GM08714 (cell line): ENCODE measurements at regions not wholly inside any gene's neighbourhood (a gene's known extent, or its start where the extent isn't known, plus 50 kb on each side); places are given as distances from the start of the nearest gene placed in this dataset.

ENCODE experiments used
- H3K4me3 ChIP-seq: fragments of 200-500 bp; sonication (Bioruptor generic); 2 replicates; pipeline ENCODE4 v1.5.1; 2014; ENCODE audit warnings: mild to moderate bottlenecking, low read length, inconsistent platforms
- ZNF274 ChIP-seq: IDR thresholded peaks from 2 replicates; pipeline ENCODE4 v1.6.1; 2012; ENCODE audit warnings: mild to moderate bottlenecking, low read depth, low read length

DNA sequence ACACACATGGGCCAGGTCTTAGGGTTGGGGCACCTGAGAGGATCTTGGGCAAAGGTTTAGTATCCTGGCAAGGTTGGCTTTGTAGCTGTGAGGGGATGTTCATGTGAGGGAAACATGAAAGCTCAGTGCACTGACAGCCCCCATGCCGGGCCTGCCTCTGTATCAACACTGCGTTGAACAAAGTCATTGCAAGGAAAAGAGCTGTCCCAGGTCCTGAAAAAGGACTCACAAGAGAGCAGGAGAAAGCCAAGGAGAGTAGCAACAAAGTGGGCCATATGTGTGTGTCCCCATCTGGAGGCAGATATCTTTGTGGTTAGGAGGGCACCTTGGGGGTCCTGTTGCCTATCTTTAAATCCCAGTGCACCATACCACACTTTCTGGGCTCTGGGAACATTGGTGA is 237.8 kb upstream of the THSD7B start:
- no peak for TF ChIP-seq ZNF274

DNA sequence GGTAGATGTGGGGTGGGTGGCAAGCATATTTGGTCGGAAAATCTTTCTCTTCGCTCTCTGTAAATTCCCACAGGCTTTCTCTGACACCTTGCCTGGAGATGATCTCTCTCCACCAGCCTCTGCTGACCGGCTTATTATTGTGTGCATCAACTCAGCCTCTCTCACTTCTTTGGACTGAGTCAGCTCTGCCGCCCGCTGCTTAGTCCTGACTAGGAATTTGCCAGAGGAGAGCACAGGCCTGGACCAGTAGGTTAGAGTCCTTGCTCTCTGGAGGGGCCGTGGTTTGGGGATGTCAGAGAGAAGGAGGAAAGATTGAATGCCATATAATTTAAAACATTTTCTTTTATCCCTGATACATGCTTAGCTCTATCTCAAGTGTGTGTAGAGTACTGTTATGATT is 242.6 kb upstream of the THSD7B start:
- no peak overlapping the region for H3K4me3 ChIP-seq
- no peak for TF ChIP-seq ZNF274

More for the DNA sequence above, 237.8 kb upstream of the THSD7B start:
- no peak overlapping the region for H3K4me3 ChIP-seq

DNA sequence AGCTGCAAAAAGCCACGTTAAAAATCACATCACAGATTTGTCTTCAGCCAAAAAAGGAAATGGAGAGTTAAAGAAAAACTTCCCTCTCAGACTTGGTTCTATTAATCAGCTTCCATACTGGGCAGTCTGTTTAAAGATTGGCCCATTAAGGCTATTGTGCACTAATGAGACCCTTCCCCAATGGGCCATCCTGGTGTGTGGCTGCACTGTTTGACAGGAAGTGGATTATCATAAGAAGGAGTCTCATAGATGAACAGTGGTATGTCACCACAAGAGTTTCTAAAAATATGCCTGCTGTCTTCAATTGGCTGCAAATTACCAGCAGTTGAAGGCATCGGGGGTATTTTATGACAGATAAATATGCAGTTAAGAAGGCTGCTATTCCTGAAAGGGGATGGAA is 247.6 kb upstream of the THSD7B start:
- H3K4me3 ChIP-seq, result no peak overlapping the region
- TF ChIP-seq ZNF274, result no peak

DNA sequence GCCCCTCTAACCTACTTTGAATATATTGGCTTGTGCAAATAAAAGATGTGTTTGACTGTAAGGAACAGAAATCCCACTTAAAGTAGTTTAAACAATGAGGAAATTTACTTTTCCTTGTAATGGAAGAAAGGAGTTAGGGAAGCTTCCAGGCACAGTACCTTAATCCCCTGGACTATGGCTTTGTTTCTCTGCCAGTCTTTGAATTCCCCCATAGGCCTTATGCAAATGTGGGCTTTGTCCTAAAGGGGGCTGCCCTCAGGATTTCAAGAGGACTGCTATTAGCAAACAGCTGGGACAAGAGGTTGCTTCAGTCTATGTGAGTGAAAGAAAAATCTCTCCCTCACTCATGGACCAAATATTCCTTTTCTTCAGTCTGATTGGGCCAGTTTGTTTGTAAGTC is 255.1 kb upstream of the THSD7B start:
- no peak for TF ChIP-seq ZNF274
- no peak overlapping the region for H3K4me3 ChIP-seq

GRCh38 chr2:136505462-136505861 is 259.9 kb upstream of the THSD7B start:
- no peak overlapping the region for H3K4me3 ChIP-seq
- TF ChIP-seq ZNF274, result no peak

DNA sequence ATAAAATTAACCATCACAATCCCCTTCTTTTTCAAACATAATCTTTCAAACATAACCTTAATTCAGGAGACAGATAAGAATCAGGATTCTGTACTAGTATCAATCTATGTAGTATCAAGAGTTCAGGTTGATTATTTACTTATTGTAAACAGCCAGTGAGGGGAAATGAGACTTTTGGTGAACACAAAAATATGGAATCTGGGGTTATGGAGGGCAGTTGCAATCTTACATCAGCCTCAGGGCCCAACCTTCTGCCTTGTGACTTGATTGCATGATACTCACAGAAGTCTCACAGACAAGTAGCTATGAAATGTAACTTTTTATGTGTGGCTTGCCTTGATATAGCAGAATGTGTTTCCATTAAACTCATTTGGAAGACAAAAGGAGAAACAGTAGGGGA is 262.7 kb upstream of the THSD7B start:
- H3K4me3 ChIP-seq, result no peak overlapping the region
- TF ChIP-seq ZNF274, result no peak

DNA sequence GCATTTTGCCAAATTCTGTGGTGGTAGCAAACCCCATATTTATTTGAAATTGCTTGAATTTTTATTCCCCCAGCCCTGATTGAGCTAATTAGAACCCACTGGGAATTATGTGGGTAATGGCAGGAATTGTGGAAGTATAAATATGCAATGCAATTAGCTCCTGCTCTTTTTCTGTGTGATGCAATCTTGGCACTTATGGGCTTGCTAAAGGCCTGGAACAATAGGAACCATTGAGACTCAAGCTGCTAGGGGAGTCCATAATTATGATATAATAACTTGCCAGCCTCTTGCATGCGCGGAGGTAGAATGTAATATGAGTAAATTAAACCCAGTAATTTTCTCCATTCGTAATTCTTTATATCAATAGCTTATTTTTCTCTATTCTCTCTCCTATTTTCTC is 267.6 kb upstream of the THSD7B start:
- no peak overlapping the region for H3K4me3 ChIP-seq
- no peak for TF ChIP-seq ZNF274

DNA sequence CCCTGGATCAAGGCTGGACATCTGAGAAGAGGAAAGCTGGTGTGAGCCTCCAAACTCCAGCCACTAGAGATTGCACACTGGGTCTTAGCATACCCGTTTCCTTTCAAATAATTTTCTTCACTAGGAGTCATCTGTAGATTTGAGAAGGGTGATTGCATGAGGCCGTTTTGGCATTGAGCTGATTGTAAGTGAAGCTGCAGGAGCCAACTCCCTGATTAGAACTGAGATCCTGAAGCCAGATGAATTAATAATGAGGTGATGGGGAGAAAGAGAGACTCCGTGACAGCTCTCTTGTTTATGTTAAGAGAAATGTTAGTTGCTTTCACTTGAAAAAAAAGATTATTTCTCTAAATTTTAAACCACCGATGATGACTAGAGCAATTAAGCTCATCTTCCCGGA is 268.4 kb upstream of the THSD7B start:
- no peak for TF ChIP-seq ZNF274
- no peak overlapping the region for H3K4me3 ChIP-seq

DNA sequence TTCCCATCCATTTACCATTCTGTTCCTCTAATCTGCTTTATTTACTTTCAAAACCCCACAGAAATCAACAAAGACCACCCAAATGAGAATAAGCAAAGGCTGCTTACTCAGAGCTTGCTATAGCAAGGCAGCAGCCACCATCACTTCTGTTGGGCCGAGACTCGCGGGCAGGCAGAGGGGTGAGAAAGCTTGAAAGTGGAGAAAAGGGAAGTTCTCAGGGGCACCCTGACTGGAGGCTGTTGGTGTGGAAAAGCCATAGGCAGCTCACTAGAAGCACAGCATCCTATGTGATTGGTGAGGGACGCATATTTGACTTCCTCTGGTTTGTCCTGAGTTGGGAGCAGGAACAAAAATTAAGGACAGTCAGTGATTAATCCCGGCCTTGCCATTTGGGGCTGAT is 269.7 kb upstream of the THSD7B start:
- no peak for TF ChIP-seq ZNF274
- no peak overlapping the region for H3K4me3 ChIP-seq

DNA sequence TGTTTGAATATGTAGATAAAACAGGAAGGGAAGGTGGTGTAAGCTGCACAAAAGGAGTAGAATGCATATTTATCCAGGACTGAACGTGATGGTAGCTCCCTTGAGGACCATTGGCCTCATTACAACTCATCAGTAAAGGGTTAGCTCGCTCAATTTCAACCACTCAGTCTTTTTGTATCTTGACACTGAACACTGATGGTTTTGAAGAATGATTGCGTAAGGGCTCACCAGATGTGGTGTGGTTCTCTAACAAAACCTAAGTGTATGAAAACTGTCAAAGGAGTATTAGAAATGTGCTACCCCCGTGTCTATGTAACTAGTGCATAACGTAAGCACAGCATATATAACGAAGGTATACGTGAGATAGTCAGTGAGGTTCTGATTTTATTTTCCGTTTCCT is 272.4 kb upstream of the THSD7B start:
- TF ChIP-seq ZNF274, result no peak
- no peak overlapping the region for H3K4me3 ChIP-seq

DNA sequence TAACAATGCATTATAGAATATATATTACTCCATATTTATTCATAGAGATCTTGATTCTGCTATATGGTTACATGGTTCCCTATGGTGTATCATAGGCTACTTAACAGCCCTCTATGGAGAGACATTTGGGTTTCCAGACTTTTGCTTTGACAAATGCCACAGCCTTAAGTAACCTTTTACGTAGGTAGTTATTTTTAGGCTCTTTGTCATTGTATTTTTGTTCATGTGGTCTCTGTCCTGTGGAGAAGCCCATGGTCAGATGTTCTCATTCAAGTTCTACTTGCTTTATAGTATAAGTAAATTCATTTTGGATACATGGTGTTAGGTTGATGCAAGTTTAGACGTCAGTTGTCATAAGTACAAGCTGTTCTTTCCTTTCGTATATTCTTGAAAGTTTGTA is 275.2 kb upstream of the THSD7B start:
- no peak for TF ChIP-seq ZNF274
- H3K4me3 ChIP-seq, result no peak overlapping the region

DNA sequence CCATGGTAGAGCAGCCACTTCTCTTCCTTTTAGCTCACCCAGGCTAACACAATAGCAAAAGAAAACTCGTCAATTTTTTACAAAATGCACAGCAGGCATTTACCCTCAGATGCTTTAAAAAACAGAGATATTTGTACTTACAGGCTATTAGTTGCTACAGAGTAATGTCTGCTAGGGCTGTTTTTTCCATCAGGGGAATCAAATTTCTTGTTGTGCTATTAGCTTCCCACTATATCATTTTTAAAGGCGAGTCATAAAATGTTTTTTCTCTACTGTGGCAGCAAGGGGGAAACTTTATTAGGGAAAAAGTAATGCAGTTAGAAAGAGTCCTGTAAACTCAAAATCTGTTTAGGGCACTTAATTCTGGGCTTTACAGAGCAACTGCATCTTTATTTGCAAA is 277.9 kb upstream of the THSD7B start:
- H3K4me3 ChIP-seq, result no peak overlapping the region
- TF ChIP-seq ZNF274, result no peak

GRCh38 chr2:136486115-136486514 is 279.2 kb upstream of the THSD7B start:
- no peak overlapping the region for H3K4me3 ChIP-seq
- no peak for TF ChIP-seq ZNF274

- no peak overlapping the region for H3K4me3 ChIP-seq
- TF ChIP-seq ZNF274, result no peak
Observed at GRCh38 chr2:136482966-136483365, 282.4 kb upstream of the THSD7B start.

- no peak for TF ChIP-seq ZNF274
- H3K4me3 ChIP-seq, result no peak overlapping the region
Observed at GRCh38 chr2:136482006-136482405, 283.3 kb upstream of the THSD7B start.

DNA sequence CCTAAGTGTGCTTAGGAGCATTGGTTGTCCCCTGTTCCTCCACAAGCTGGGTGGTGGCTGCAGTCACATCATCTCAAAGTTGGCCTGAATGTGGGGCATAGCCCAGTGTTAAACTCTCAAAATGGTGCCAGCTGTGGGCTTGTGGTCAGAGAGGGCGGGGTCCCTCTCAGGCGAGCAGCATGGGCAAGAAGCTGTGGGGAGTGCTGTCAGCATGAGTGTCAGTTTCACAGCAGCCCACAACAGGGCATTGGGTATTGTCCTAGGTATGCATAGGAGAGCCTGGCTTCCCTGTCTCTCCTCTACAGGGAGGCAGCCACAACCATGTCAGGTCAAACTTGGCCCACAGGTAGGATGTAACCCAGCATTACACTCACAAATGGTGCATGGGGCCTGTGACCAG is 285.6 kb upstream of the THSD7B start:
- no peak overlapping the region for H3K4me3 ChIP-seq
- no peak for TF ChIP-seq ZNF274
